Colonic mucosa (tissue), 4 donors: ENCODE measurements at regions not wholly inside any gene's neighbourhood (a gene's known extent, or its start where the extent isn't known, plus 50 kb on each side); places are given as distances from the start of the nearest gene placed in this dataset.

Source experiments
- DNase-seq: peaks from one replicate; pipeline ENCODE4 v3.0.0-alpha.2; 2020
- H3K27ac ChIP-seq: fragments of 200-600 bp; one replicate; pipeline ENCODE4 v1.8.0; 2021
- H3K27me3 ChIP-seq: fragments of 200-600 bp; one replicate; pipeline ENCODE4 v1.8.0; 2021
- H3K36me3 ChIP-seq: fragments of 200-600 bp; one replicate; pipeline ENCODE4 v1.8.0; 2021
- H3K4me1 ChIP-seq: fragments of 200-600 bp; one replicate; pipeline ENCODE4 v1.8.0; 2021; ENCODE audit warnings: mild to moderate bottlenecking
- H3K4me3 ChIP-seq: fragments of 200-600 bp; one replicate; pipeline ENCODE4 v1.8.0; 2021
- H3K9ac ChIP-seq, 2 donors: one replicate each; pipeline ENCODE4 v1.7.0; 2013; ENCODE audit warnings: control low read depth in 2 of 2, low read depth in 2 of 2, low read length in 2 of 2
- H3K9me3 ChIP-seq: fragments of 200-600 bp; one replicate; pipeline ENCODE4 v1.8.0; 2021
- CTCF ChIP-seq: fragments of 200-600 bp; IDR thresholded peaks from one replicate; pipeline ENCODE4 v1.8.0; 2022; ENCODE audit warnings: antibody characterized with exemption, mild to moderate bottlenecking
- intact Hi-C: fragments of 100-400 bp; cut with DNase I; formaldehyde crosslinking; loops from one replicate; pipeline ENCODE4 v1.14.1; 2022
- donor health status: healthy.
- donor health status: DM: no; HTN: no; CAD: no.
- donor health status: DM: no; HTN: no; CAD: no.

- no peak overlapping the region for H3K27ac ChIP-seq
Observed at GRCh38 chr10:88058750-88059149, 195.3 kb downstream of the PTEN start.

GRCh38 chr10:88059190-88059589 is 195.8 kb downstream of the PTEN start:
- no peak overlapping the region for H3K27ac ChIP-seq
- H3K27me3 ChIP-seq, result no peaks in the 10 kb centered on the region
- intact Hi-C loops, result no loop called here
- no peaks in the 10 kb centered on the region for H3K4me1 ChIP-seq
- no peak for DNase-seq
- no peak overlapping the region for H3K9ac ChIP-seq
- no peaks in the 10 kb centered on the region for H3K9me3 ChIP-seq
- no peak for TF ChIP-seq CTCF
- H3K4me3 ChIP-seq, result no peak overlapping the region
- no peaks in the 10 kb centered on the region for H3K36me3 ChIP-seq

More at GRCh38 chr10:88058750-88059149, 195.3 kb downstream of the PTEN start:
- DNase-seq, result no peak
- Histone ChIP-seq H3K36me3 (no peaks in the 10 kb centered on the region), H3K4me1 (no peaks in the 10 kb centered on the region), H3K9ac (no peak overlapping the region), H3K4me3 (no peak overlapping the region), H3K9me3 (no peaks in the 10 kb centered on the region), H3K27me3 (no peaks in the 10 kb centered on the region)
- TF ChIP-seq CTCF, result no peak
- intact Hi-C loops, result no loop called here

DNA sequence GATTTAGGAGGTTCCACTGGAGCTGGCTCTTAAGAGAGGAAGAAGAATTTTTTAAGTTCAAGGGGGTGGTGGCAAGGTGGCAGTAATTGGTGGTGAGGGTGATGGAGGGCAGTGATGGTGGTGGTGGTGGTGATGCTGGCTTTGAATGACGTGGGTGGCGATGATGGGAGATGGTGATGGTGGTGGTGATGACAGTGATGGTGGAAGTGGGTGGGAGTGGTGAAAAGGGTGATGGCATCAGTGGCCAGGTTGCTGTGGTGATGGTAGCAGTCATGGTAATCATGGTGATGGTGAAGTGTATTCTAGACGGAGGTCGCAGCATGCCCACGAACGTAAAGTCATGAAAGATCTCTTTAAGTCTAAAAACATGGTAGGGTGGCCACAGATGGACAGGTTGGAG is 197.3 kb downstream of the PTEN start:
- TF ChIP-seq CTCF, result no peak
- intact Hi-C loops, result no loop called here

GRCh38 chr10:88062385-88062784 is 199.0 kb downstream of the PTEN start:
- Histone ChIP-seq H3K9ac (no peak overlapping the region), H3K4me3 (no peak overlapping the region), H3K4me1 (no peaks in the 10 kb centered on the region), H3K36me3 (no peaks in the 10 kb centered on the region), H3K9me3 (no peaks in the 10 kb centered on the region), H3K27ac (peak overlapping the region; percentile 13), H3K27me3 (no peaks in the 10 kb centered on the region)
- intact Hi-C loops, result no loop called here
- no peak for TF ChIP-seq CTCF
- no peak for DNase-seq

More for the DNA sequence above, 197.3 kb downstream of the PTEN start:
- DNase-seq, result no peak
- Histone ChIP-seq H3K36me3 (no peaks in the 10 kb centered on the region), H3K9me3 (no peaks in the 10 kb centered on the region), H3K4me3 (no peak overlapping the region), H3K27ac (no peak overlapping the region), H3K27me3 (no peaks in the 10 kb centered on the region), H3K9ac (no peak overlapping the region), H3K4me1 (no peaks in the 10 kb centered on the region)

DNA sequence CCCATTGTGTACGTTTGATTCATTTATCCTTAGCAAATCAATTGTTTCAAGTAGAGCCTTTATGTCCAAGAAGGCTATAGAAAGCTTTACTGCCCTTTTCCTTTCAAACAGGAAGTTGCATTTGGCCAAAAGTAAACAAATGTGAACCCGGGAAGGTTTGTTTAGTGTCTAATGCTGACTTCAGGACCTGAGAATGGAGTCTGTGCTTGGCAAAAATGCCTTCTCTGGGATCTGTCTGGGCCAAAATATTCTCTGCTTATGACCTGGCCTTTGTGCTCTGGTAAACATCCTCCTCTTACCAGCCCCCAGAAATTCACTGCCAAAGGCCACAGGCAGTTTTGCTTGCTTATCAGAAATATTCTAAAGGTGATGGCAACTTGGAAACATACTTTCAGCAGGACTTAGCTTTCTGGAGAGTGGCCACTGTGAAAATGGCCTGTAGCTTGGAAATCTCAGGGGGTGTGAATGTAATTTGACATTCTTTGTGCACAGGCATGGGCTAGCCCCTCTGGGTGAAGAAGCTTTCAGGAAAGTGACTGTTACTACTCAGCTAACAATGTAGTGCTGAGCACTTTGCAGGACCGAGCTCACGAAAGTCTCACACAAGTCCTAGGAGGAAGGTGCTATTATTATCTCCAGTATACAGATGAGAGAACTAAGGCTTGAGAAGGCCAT is 199.5 kb downstream of the PTEN start:
- Histone ChIP-seq H3K27ac (peak overlapping the region; percentile 13), H3K36me3 (no peaks in the 10 kb centered on the region), H3K27me3 (no peaks in the 10 kb centered on the region), H3K9ac (no peak overlapping the region), H3K4me1 (no peaks in the 10 kb centered on the region), H3K4me3 (no peak overlapping the region), H3K9me3 (no peaks in the 10 kb centered on the region)
- no peak for TF ChIP-seq CTCF
- no peak for DNase-seq
- intact Hi-C loops, result no loop called here
